Dermis blood vessel endothelial cell (primary cell): ENCODE measurements at regions not wholly inside any gene's neighbourhood (a gene's known extent, or its start where the extent isn't known, plus 50 kb on each side); places are given as distances from the start of the nearest gene placed in this dataset.

ENCODE experiments used
- DNase-seq: peaks from one replicate; pipeline ENCODE4 v3.0.0; 2010

- no peak for DNase-seq
Measured at GRCh38 chr14:42159138-42159537, 552.5 kb downstream of the LRFN5 start.

GRCh38 chr14:42149609-42150261 lies 543.1 kb downstream of the LRFN5 start:
- DNase-seq: no peak

GRCh38 chr14:42145766-42146165 lies 539.1 kb downstream of the LRFN5 start:
- DNase-seq: no peak

- no peak for DNase-seq
Measured at GRCh38 chr14:42143114-42143513, 536.4 kb downstream of the LRFN5 start.

GRCh38 chr14:42141328-42141727 lies 534.7 kb downstream of the LRFN5 start:
- no peak for DNase-seq

- DNase-seq: no peak
Measured at GRCh38 chr14:42140831-42141279, 534.2 kb downstream of the LRFN5 start.

GRCh38 chr14:42140001-42140400 lies 533.3 kb downstream of the LRFN5 start:
- no peak for DNase-seq

GRCh38 chr14:42138406-42138805 lies 531.7 kb downstream of the LRFN5 start:
- DNase-seq: no peak

GRCh38 chr14:42130815-42131214 lies 524.1 kb downstream of the LRFN5 start:
- no peak for DNase-seq

- no peak for DNase-seq
Measured at GRCh38 chr14:42123526-42123925, 516.9 kb downstream of the LRFN5 start.

GRCh38 chr14:42113358-42114069 lies 506.8 kb downstream of the LRFN5 start:
- no peak for DNase-seq

GRCh38 chr14:42112108-42112507 lies 505.4 kb downstream of the LRFN5 start:
- no peak for DNase-seq

- DNase-seq: no peak
Measured at GRCh38 chr14:42111355-42111754, 504.7 kb downstream of the LRFN5 start.

GRCh38 chr14:42110167-42110566 lies 503.5 kb downstream of the LRFN5 start:
- peak; percentile 1 for DNase-seq

GRCh38 chr14:42095155-42095554 lies 488.5 kb downstream of the LRFN5 start:
- DNase-seq: no peak

GRCh38 chr14:42090122-42090521 lies 483.4 kb downstream of the LRFN5 start:
- no peak for DNase-seq

- no peak for DNase-seq
Measured at GRCh38 chr14:42079911-42080310, 473.2 kb downstream of the LRFN5 start.

- no peak for DNase-seq
Measured at GRCh38 chr14:42078345-42078744, 471.7 kb downstream of the LRFN5 start.

- no peak for DNase-seq
Measured at GRCh38 chr14:42070031-42070430, 463.4 kb downstream of the LRFN5 start.

- DNase-seq: no peak
Measured at GRCh38 chr14:42057111-42057510, 450.4 kb downstream of the LRFN5 start.

- no peak for DNase-seq
Measured at GRCh38 chr14:42047421-42048055, 440.9 kb downstream of the LRFN5 start.

- no peak for DNase-seq
Measured at GRCh38 chr14:42045383-42045782, 438.7 kb downstream of the LRFN5 start.

- DNase-seq: no peak
Measured at GRCh38 chr14:42028607-42029006, 421.9 kb downstream of the LRFN5 start.

- no peak for DNase-seq
Measured at GRCh38 chr14:42027271-42027670, 420.6 kb downstream of the LRFN5 start.
